HepG2 (cell line): ENCODE measurements at regions not wholly inside any gene's neighbourhood (a gene's known extent, or its start where the extent isn't known, plus 50 kb on each side); places are given as distances from the start of the nearest gene placed in this dataset.

Source experiments
- ATAC-seq: fragments of 200-7000 bp; cut with Tn5 transposase; 3 replicates; pipeline ENCODE4 v1.9.1; 2020; ENCODE audit warnings: mild to moderate bottlenecking, moderate library complexity
- BruUV-seq: library from RNA; stranded (reverse); fragments of 400-500 nt; replicated peaks from 2 replicates; lab custom pipeline; 2021; lab: Mats Ljungman, UMichigan
- CTCF ChIA-PET: fragments of 300-600 bp; formaldehyde crosslinking; extraction: SDS; loops from one replicate; lab custom pipeline; 2021; ENCODE audit warnings: low total read pairs, inconsistent platforms, low intra/inter-chr PET ratio; lab: Yijun Ruan, JAX
- POLR2A ChIA-PET: fragments of 350-600 bp; sonication (Branson Sonifier 250); formaldehyde crosslinking; loops from one replicate; lab custom pipeline; 2020; ENCODE audit warnings: antibody characterized with exemption, inconsistent platforms; lab: Yijun Ruan, JAX
- DNase-seq: peaks from one replicate; pipeline ENCODE4 v3.0.0-alpha.2; 2015; ENCODE audit warnings: low spot score
- FAIRE-seq: peaks from 3 replicates; lab custom pipeline; 2011; peaks lifted over from hg19 to GRCh38; lab: Jason Lieb, UNC
- H2AFZ ChIP-seq: one replicate; pipeline ENCODE4 v1.6.1; 2011; ENCODE audit warnings: low read length, inconsistent platforms
- H3K27ac ChIP-seq: fragments of 300-600 bp; 3 replicates; pipeline ENCODE4 v1.8.0; 2011; ENCODE audit warnings: mixed run types, mild to moderate bottlenecking, mixed read lengths, low read length, inconsistent platforms; ENCODE audit not compliant: insufficient read depth; ENCODE audit errors: extremely low read length
- H3K27me3 ChIP-seq, 2 experiments: fragments of 200-600 bp in 1 of 2; 2 replicates in 1 of 2; 3 replicates in 1 of 2; pipeline versions ENCODE4 v1.6.0 to v1.8.0; 2011; ENCODE audit warnings: low read length in 2 of 2, mild to moderate bottlenecking in 2 of 2, moderate library complexity in 2 of 2, inconsistent platforms in 1 of 2; ENCODE audit not compliant: insufficient read depth in 2 of 2, control insufficient read depth in 1 of 2
- H3K36me3 ChIP-seq, 2 experiments: fragments of 200-600 bp in 1 of 2; replicated peaks in 1 of 2; 2 replicates in 1 of 2; 3 replicates in 1 of 2; pipeline versions ENCODE4 v1.5.1 to v1.8.0; 2011; ENCODE audit warnings: low read length in 2 of 2, inconsistent platforms in 1 of 2; ENCODE audit not compliant: insufficient read depth in 2 of 2, control insufficient read depth in 1 of 2
- H3K4me1 ChIP-seq: 2 replicates; pipeline ENCODE4 v1.5.1; 2012; ENCODE audit warnings: low read length, inconsistent platforms; ENCODE audit not compliant: insufficient read depth
- H3K4me2 ChIP-seq: 2 replicates; pipeline ENCODE4 v1.6.0; 2011; ENCODE audit warnings: low read depth, low read length, inconsistent platforms
- H3K4me3 ChIP-seq, 3 experiments: fragments of 200-600 bp in 1 of 3; sonication (generic), shearing (Covaris generic) in 1 of 3; replicated peaks in 1 of 3; 2 replicates each; pipeline ENCODE4 v1.5.1; 2011 to 2016; ENCODE audit warnings: low read length in 3 of 3, inconsistent platforms in 2 of 3, low read depth in 2 of 3, mild to moderate bottlenecking in 2 of 3, control low read depth in 1 of 3, mixed read lengths in 1 of 3; ENCODE audit not compliant: insufficient read depth in 1 of 3
- H3K79me2 ChIP-seq: one replicate; pipeline ENCODE4 v1.6.1; 2011; ENCODE audit warnings: low read length, inconsistent platforms; ENCODE audit not compliant: insufficient read depth
- H3K9ac ChIP-seq: 2 replicates; pipeline ENCODE4 v1.6.0; 2011; ENCODE audit warnings: mild to moderate bottlenecking, low read depth, low read length, inconsistent platforms; ENCODE audit not compliant: insufficient read depth
- H3K9me3 ChIP-seq: 2 replicates; pipeline ENCODE4 v1.5.1; 2012; ENCODE audit warnings: mild to moderate bottlenecking, low read length
- H4K20me1 ChIP-seq: 2 replicates; pipeline ENCODE4 v1.6.0; 2011; ENCODE audit warnings: inconsistent platforms, mild to moderate bottlenecking, low read length, moderate library complexity; ENCODE audit not compliant: insufficient read depth
- ADNP ChIP-seq: sonication (generic); formaldehyde crosslinking; IDR thresholded peaks from 2 replicates; pipeline ENCODE4 v1.4.0; 2020; ENCODE audit warnings: missing genetic modification reagents
- CCDC6 ChIP-seq: sonication (generic); formaldehyde crosslinking; IDR thresholded peaks from 2 replicates; pipeline ENCODE4 v1.8.1; 2022; ENCODE audit warnings: mild to moderate bottlenecking, missing genetic modification reagents, moderate library complexity
- CEBPG ChIP-seq: IDR thresholded peaks from 2 replicates; pipeline ENCODE4 v1.6.1; 2016
- FIP1L1 ChIP-seq: fragments of 200-400 bp; formaldehyde crosslinking; IDR thresholded peaks from 2 replicates; pipeline ENCODE4 v1.6.1; 2018; ENCODE audit warnings: low read depth, mild to moderate bottlenecking, low read length, moderate library complexity, borderline replicate concordance; ENCODE audit not compliant: insufficient read depth
- SKI ChIP-seq: fragments of 450-650 bp; IDR thresholded peaks from one replicate; pipeline ENCODE4 v1.6.1; 2018; ENCODE audit warnings: mild to moderate bottlenecking; ENCODE audit not compliant: partially characterized antibody
- ZNF331 ChIP-seq: sonication (generic); formaldehyde crosslinking; IDR thresholded peaks from 2 replicates; pipeline ENCODE4 v1.4.0; 2020; ENCODE audit warnings: missing genetic modification reagents
- ZNF496 ChIP-seq: sonication (generic); formaldehyde crosslinking; IDR thresholded peaks from 2 replicates; pipeline ENCODE4 v1.8.1; 2023; ENCODE audit warnings: mild to moderate bottlenecking, moderate library complexity, missing genetic modification reagents; ENCODE audit not compliant: insufficient replicate concordance
- ZNF577 ChIP-seq: sonication (generic); formaldehyde crosslinking; IDR thresholded peaks from 2 replicates; pipeline ENCODE4 v1.4.0; 2020; ENCODE audit warnings: mild to moderate bottlenecking, low read depth, missing genetic modification reagents, borderline replicate concordance
- ZZZ3 ChIP-seq: sonication (generic); formaldehyde crosslinking; IDR thresholded peaks from 2 replicates; pipeline ENCODE4 v1.4.0; 2020; ENCODE audit warnings: missing genetic modification reagents, mild to moderate bottlenecking, borderline replicate concordance
- in situ Hi-C: cut with HindIII; loops from 2 replicates; pipeline ENCODE4 v1.10.0; 2017; ENCODE audit warnings: low pct_unique_long_range_greater_than_20kb; ENCODE audit not compliant: extremely low pct_ligation_motif_present
- intact Hi-C: fragments of 100-400 bp; cut with micrococcal nuclease; formaldehyde crosslinking; loops from one replicate; pipeline ENCODE4 v1.10.0; 2022; ENCODE audit not compliant: unreplicated experiment
- TF ChIP-seq, protein P1 (sequence below): IDR thresholded peaks from 2 replicates; pipeline ENCODE4 v1.6.1; 2018; ENCODE audit warnings: missing genetic modification reagents
- TF ChIP-seq, protein P2 (sequence below): sonication (generic); formaldehyde crosslinking; IDR thresholded peaks from 2 replicates; pipeline ENCODE4 v1.8.1; 2022; ENCODE audit warnings: low read depth, mild to moderate bottlenecking, missing genetic modification reagents
- TF ChIP-seq, protein P3 (sequence below): sonication (generic); formaldehyde crosslinking; IDR thresholded peaks from 2 replicates; pipeline ENCODE4 v1.5.0; 2020; ENCODE audit warnings: missing genetic modification reagents, mild to moderate bottlenecking, borderline replicate concordance
- TF ChIP-seq, protein P4 (sequence below): sonication (generic); formaldehyde crosslinking; IDR thresholded peaks from 2 replicates; pipeline ENCODE4 v1.4.0; 2020; ENCODE audit warnings: mild to moderate bottlenecking, missing genetic modification reagents, borderline replicate concordance
- TF ChIP-seq, protein P5 (sequence below): sonication (generic); IDR thresholded peaks from 2 replicates; pipeline ENCODE4 v1.6.1; 2016; ENCODE audit warnings: low read depth, borderline replicate concordance

DNA sequence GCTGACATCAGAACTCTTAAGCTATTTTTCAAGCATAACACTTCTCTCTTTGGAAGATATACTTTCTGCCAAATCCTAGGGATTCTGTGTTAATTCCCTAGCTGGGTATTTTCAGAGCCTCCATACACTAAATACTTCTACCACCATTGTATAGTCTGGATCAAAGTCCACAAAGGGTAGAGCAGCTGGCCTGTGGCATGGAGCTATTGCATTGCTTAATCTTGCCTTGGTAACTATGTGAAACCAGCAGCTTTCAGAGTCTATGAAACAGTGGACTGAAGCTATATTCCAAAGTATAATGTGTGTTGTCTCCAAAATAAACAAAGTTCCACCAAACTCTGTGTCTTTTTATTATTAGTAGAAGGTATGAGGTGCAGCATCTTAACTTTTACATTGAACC lies 296.9 kb upstream of the CDH19 start:
- CTCF ChIA-PET, result no interaction called here
- FAIRE-seq (no peak), ATAC-seq (peak; percentile 94), DNase-seq (peak; percentile 66)
- Histone ChIP-seq H3K4me2 (no peak overlapping the region), H2AFZ (no peak overlapping the region), H3K27ac (no peak overlapping the region), H3K9me3 (no peaks in the 10 kb centered on the region), H3K27me3 (no peaks in the 10 kb centered on the region), H3K36me3 (no peaks in the 10 kb centered on the region), H3K9ac (no peak overlapping the region), H4K20me1 (no peaks in the 10 kb centered on the region), H3K79me2 (no peaks in the 10 kb centered on the region), H3K4me3 (no peak overlapping the region), H3K4me1 (peaks cover 10% of the 10 kb centered on the region)
- POLR2A ChIA-PET, result no interaction called here
- in situ Hi-C loops (no loop called here), intact Hi-C loops (no loop called here)
- BruUV-seq, result no TSS peak
- TF ChIP-seq CEBPG (peak; percentile 69), CCDC6 (CRISPR knock-in tag) (no peak), ZNF577 (no peak), FIP1L1 (no peak), ZZZ3 (no peak), SKI (no peak), ZNF331 (CRISPR knock-in tag) (no peak), ZNF496 (no peak), ADNP (CRISPR knock-in tag) (no peak)
- TF ChIP-seq, protein P1, sequence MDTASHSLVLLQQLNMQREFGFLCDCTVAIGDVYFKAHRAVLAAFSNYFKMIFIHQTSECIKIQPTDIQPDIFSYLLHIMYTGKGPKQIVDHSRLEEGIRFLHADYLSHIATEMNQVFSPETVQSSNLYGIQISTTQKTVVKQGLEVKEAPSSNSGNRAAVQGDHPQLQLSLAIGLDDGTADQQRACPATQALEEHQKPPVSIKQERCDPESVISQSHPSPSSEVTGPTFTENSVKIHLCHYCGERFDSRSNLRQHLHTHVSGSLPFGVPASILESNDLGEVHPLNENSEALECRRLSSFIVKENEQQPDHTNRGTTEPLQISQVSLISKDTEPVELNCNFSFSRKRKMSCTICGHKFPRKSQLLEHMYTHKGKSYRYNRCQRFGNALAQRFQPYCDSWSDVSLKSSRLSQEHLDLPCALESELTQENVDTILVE (CRISPR knock-in tag), result no peak
- TF ChIP-seq, protein P2, sequence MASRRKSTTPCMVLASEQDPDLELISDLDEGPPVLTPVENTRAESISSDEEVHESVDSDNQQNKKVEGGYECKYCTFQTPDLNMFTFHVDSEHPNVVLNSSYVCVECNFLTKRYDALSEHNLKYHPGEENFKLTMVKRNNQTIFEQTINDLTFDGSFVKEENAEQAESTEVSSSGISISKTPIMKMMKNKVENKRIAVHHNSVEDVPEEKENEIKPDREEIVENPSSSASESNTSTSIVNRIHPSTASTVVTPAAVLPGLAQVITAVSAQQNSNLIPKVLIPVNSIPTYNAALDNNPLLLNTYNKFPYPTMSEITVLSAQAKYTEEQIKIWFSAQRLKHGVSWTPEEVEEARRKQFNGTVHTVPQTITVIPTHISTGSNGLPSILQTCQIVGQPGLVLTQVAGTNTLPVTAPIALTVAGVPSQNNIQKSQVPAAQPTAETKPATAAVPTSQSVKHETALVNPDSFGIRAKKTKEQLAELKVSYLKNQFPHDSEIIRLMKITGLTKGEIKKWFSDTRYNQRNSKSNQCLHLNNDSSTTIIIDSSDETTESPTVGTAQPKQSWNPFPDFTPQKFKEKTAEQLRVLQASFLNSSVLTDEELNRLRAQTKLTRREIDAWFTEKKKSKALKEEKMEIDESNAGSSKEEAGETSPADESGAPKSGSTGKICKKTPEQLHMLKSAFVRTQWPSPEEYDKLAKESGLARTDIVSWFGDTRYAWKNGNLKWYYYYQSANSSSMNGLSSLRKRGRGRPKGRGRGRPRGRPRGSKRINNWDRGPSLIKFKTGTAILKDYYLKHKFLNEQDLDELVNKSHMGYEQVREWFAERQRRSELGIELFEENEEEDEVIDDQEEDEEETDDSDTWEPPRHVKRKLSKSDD (CRISPR knock-in tag), result no peak
- TF ChIP-seq, protein P3, sequence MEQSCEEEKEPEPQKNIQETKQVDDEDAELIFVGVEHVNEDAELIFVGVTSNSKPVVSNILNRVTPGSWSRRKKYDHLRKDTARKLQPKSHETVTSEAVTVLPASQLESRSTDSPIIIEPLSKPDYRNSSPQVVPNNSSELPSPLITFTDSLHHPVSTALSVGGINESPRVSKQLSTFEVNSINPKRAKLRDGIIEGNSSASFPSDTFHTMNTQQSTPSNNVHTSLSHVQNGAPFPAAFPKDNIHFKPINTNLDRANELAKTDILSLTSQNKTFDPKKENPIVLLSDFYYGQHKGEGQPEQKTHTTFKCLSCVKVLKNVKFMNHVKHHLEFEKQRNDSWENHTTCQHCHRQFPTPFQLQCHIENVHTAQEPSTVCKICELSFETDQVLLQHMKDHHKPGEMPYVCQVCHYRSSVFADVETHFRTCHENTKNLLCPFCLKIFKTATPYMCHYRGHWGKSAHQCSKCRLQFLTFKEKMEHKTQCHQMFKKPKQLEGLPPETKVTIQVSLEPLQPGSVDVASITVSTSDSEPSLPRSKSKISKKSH (CRISPR knock-in tag), result no peak
- TF ChIP-seq, protein P4, sequence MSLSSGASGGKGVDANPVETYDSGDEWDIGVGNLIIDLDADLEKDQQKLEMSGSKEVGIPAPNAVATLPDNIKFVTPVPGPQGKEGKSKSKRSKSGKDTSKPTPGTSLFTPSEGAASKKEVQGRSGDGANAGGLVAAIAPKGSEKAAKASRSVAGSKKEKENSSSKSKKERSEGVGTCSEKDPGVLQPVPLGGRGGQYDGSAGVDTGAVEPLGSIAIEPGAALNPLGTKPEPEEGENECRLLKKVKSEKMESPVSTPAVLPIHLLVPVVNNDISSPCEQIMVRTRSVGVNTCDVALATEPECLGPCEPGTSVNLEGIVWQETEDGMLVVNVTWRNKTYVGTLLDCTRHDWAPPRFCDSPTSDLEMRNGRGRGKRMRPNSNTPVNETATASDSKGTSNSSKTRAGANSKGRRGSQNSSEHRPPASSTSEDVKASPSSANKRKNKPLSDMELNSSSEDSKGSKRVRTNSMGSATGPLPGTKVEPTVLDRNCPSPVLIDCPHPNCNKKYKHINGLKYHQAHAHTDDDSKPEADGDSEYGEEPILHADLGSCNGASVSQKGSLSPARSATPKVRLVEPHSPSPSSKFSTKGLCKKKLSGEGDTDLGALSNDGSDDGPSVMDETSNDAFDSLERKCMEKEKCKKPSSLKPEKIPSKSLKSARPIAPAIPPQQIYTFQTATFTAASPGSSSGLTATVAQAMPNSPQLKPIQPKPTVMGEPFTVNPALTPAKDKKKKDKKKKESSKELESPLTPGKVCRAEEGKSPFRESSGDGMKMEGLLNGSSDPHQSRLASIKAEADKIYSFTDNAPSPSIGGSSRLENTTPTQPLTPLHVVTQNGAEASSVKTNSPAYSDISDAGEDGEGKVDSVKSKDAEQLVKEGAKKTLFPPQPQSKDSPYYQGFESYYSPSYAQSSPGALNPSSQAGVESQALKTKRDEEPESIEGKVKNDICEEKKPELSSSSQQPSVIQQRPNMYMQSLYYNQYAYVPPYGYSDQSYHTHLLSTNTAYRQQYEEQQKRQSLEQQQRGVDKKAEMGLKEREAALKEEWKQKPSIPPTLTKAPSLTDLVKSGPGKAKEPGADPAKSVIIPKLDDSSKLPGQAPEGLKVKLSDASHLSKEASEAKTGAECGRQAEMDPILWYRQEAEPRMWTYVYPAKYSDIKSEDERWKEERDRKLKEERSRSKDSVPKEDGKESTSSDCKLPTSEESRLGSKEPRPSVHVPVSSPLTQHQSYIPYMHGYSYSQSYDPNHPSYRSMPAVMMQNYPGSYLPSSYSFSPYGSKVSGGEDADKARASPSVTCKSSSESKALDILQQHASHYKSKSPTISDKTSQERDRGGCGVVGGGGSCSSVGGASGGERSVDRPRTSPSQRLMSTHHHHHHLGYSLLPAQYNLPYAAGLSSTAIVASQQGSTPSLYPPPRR, result no peak
- TF ChIP-seq, protein P5, sequence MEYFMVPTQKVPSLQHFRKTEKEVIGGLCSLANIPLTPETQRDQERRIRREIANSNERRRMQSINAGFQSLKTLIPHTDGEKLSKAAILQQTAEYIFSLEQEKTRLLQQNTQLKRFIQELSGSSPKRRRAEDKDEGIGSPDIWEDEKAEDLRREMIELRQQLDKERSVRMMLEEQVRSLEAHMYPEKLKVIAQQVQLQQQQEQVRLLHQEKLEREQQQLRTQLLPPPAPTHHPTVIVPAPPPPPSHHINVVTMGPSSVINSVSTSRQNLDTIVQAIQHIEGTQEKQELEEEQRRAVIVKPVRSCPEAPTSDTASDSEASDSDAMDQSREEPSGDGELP, result peak; percentile 47; the same call in 1 of the 2 replicates
